ENCODE measurements at regions not wholly inside any gene's neighbourhood (a gene's known extent, or its start where the extent isn't known, plus 50 kb on each side); places are given as distances from the start of the nearest gene placed in this dataset.

- intact Hi-C loops (cut with micrococcal nuclease; ENCODE audit: unreplicated experiment), result no loop called here
- H2AFZ ChIP-seq (ENCODE audit: control insufficient read depth, low read depth, low read length), result no peak overlapping the region
- FAIRE-seq (no peak), DNase-seq (ENCODE audit: low read depth, low spot score) (no peak), ATAC-seq (no peak)
- H3K79me2 ChIP-seq (ENCODE audit: control insufficient read depth, insufficient read depth, low read length), result no peaks in the 10 kb centered on the region
- H3K4me3 ChIP-seq, result no peak overlapping the region
- no peak overlapping the region for H3K27ac ChIP-seq (ENCODE audit: control insufficient read depth, insufficient read depth)
- no peaks in the 10 kb centered on the region for H4K20me1 ChIP-seq (ENCODE audit: control insufficient read depth, insufficient read depth)
- RAD21 ChIA-PET (ENCODE audit: unreplicated experiment), result no interaction called here
- H3K4me1 ChIP-seq (ENCODE audit: control insufficient read depth, insufficient read depth, low read length), result no peaks in the 10 kb centered on the region
- POLR2A ChIA-PET, result no interaction called here
- no peak overlapping the region for H3K9ac ChIP-seq (ENCODE audit: control insufficient read depth, insufficient read depth, low read length)
- 8% methylated on average over 1 of the region's 1 CpG for WGBS (ENCODE audit: insufficient coverage, insufficient replicate concordance, low lambda C conversion rate, missing lambda C conversion rate)
- CTCF ChIA-PET, result no interaction called here
- H3K36me3 ChIP-seq (ENCODE audit: control insufficient read depth in 2 of 2, insufficient read depth in 2 of 2, low read length in 1 of 2), result no peaks in the 10 kb centered on the region
- BruUV-seq (replicated peaks), result no TSS peak
- no peaks in the 10 kb centered on the region; a peak in 1 of 4 replicates for H3K27me3 ChIP-seq (replicated peaks in 1 of 2; ENCODE audit: control insufficient read depth in 2 of 2, insufficient read depth in 2 of 2, low read length in 1 of 2)
- in situ Hi-C loops (cut with MboI), result no loop called here
- TF ChIP-seq NR2C1 (IDR thresholded peaks at IDR 0.05), result no peak
- TF ChIP-seq IRF4 (IDR thresholded peaks at IDR 0.05; ENCODE audit: low read depth, low read length), result no peak
- TF ChIP-seq NKRF (conservative IDR thresholded peaks at IDR 0.05), result no peak
- no peak for TF ChIP-seq PAX5 (IDR thresholded peaks at IDR 0.05; ENCODE audit: borderline replicate concordance, low read depth, low read length)
- TF ChIP-seq BMI1 (IDR thresholded peaks at IDR 0.05; ENCODE audit: borderline replicate concordance), result no peak
- TF ChIP-seq SMC3 (IDR thresholded peaks at IDR 0.05; ENCODE audit: borderline replicate concordance, low read length), result no peak
- no peak for TF ChIP-seq NR2F1 (conservative IDR thresholded peaks at IDR 0.05)
- no peak for TF ChIP-seq MLLT1 (IDR thresholded peaks at IDR 0.05)
- TF ChIP-seq STAT1 (conservative IDR thresholded peaks at IDR 0.05), result no peak
- no peak for TF ChIP-seq ZNF207 (IDR thresholded peaks at IDR 0.05; ENCODE audit: borderline replicate concordance)
- TF ChIP-seq MXI1 (IDR thresholded peaks at IDR 0.05; ENCODE audit: low read depth, low read length), result no peak
- TF ChIP-seq GABPA (IDR thresholded peaks at IDR 0.05; ENCODE audit: low read depth), result no peak
- no peak for TF ChIP-seq JUND (IDR thresholded peaks at IDR 0.05; ENCODE audit: low read depth, low read length)
- TF ChIP-seq HCFC1 (IDR thresholded peaks at IDR 0.05; ENCODE audit: low read length), result no peak
- no peak for TF ChIP-seq BRCA1 (IDR thresholded peaks at IDR 0.05; ENCODE audit: low read depth, low read length)
- no peak for TF ChIP-seq MYC (IDR thresholded peaks at IDR 0.05; ENCODE audit: insufficient read depth, insufficient read length, insufficient replicate concordance, low read length, severe bottlenecking)
- TF ChIP-seq EGR1 (IDR thresholded peaks at IDR 0.05; ENCODE audit: borderline replicate concordance in 1 of 2, low read depth in 2 of 2, low read length in 2 of 2), result no peak
- no peak overlapping the region for H3K4me2 ChIP-seq (ENCODE audit: control insufficient read depth, insufficient read depth)
- SMC1A ChIA-PET (ENCODE audit: uncharacterized antibody, unreplicated experiment), result no interaction called here
- H3K9me3 ChIP-seq (replicated peaks; ENCODE audit: control insufficient read depth, insufficient read depth, low read length), result no peaks in the 10 kb centered on the region
Observed at GRCh38 chr12:111141205-111141604, 220.8 kb upstream of the MYL2 start.
